HCT116 (cell line): ENCODE measurements at regions not wholly inside any gene's neighbourhood (a gene's known extent, or its start where the extent isn't known, plus 50 kb on each side); places are given as distances from the start of the nearest gene placed in this dataset.

Experiments used
- ATAC-seq: fragments of 200-7000 bp; cut with Tn5 transposase; 2 replicates; pipeline ENCODE4 v1.9.1; 2020; ENCODE audit warnings: mild to moderate bottlenecking, moderate library complexity
- BruUV-seq: library from RNA; stranded (reverse); fragments of 400-500 nt; replicated peaks from 2 replicates; lab custom pipeline; 2021; lab: Mats Ljungman, UMichigan
- CTCF ChIA-PET: fragments of 300-600 bp; sonication (Branson Sonifier 250); formaldehyde crosslinking; loops from one replicate; lab custom pipeline; 2021; ENCODE audit warnings: antibody characterized with exemption; lab: Charles Lee
- POLR2A ChIA-PET: fragments of 300-600, 350-600 bp; sonication (Branson Sonifier 250); formaldehyde crosslinking; loops from one replicate; lab custom pipeline; 2021; ENCODE audit warnings: antibody characterized with exemption; lab: Charles Lee
- RAD21 ChIA-PET, 2 experiments: fragments of 300-600 bp; sonication (Branson Sonifier 250); formaldehyde crosslinking; loops; one replicate each; lab custom pipeline; 2023; ENCODE audit warnings: low total read pairs in 2 of 2; ENCODE audit not compliant: uncharacterized antibody in 2 of 2, unreplicated experiment in 2 of 2, low non-redundant PET in 1 of 2; lab: Charles Lee
- DNase-seq: peaks from one replicate; pipeline ENCODE4 v3.0.0-alpha.2; 2010; ENCODE audit warnings: low read depth, low spot score
- H2AFZ ChIP-seq: fragments of 200-600 bp; shearing (Covaris generic), sonication (generic); 2 replicates; pipeline ENCODE4 v1.6.1; 2017; ENCODE audit warnings: low read depth, mixed run types, mixed read lengths, antibody characterized with exemption, low read length; ENCODE audit not compliant: poor library complexity, severe bottlenecking
- H3K27ac ChIP-seq: 2 replicates; pipeline ENCODE4 v1.5.1; 2012; ENCODE audit warnings: low read depth, low read length
- H3K27me3 ChIP-seq: fragments of 200-600 bp; sonication (generic); 2 replicates; pipeline ENCODE4 v1.6.1; 2016; ENCODE audit warnings: mixed run types, low read length, mixed read lengths; ENCODE audit not compliant: insufficient read depth
- H3K36me3 ChIP-seq, 2 experiments: fragments of 200-500 bp in 1 of 2; fragments of 200-600 bp in 1 of 2; sonication (Bioruptor generic) in 1 of 2; sonication (generic) in 1 of 2; 2 replicates each; pipeline versions ENCODE4 v1.5.1 to v1.6.1; 2014 to 2016; ENCODE audit warnings: low read length in 2 of 2, inconsistent platforms in 1 of 2, mixed read lengths in 1 of 2, mixed run types in 1 of 2; ENCODE audit not compliant: insufficient read depth in 2 of 2, control insufficient read depth in 1 of 2
- H3K4me1 ChIP-seq, 2 experiments: fragments of 200-600 bp in 1 of 2; sonication (generic) in 1 of 2; 2 replicates each; pipeline versions ENCODE4 v1.5.1 to v1.6.1; 2012 to 2017; ENCODE audit warnings: low read length in 2 of 2, inconsistent platforms in 1 of 2, mild to moderate bottlenecking in 1 of 2, mixed read lengths in 1 of 2, mixed run types in 1 of 2, moderate library complexity in 1 of 2; ENCODE audit not compliant: insufficient read depth in 2 of 2, control insufficient read depth in 1 of 2
- H3K4me2 ChIP-seq: fragments of 200-600 bp; sonication (generic); 2 replicates; pipeline ENCODE4 v1.6.1; 2017; ENCODE audit warnings: mixed run types, low read length, mixed read lengths
- H3K4me3 ChIP-seq, 2 experiments: fragments of 200-600 bp in 1 of 2; sonication (generic) in 1 of 2; replicated peaks in 1 of 2; 2 replicates each; pipeline ENCODE4 v1.5.1; 2011 to 2016; ENCODE audit warnings: low read length in 2 of 2, control low read depth in 1 of 2, low read depth in 1 of 2, mild to moderate bottlenecking in 1 of 2, mixed read lengths in 1 of 2, mixed run types in 1 of 2
- H3K79me2 ChIP-seq: fragments of 200-600 bp; sonication (generic); 2 replicates; pipeline ENCODE4 v1.6.1; 2017; ENCODE audit warnings: mild to moderate bottlenecking, mixed run types, low read length, moderate library complexity, mixed read lengths; ENCODE audit not compliant: insufficient read depth
- H3K9ac ChIP-seq: fragments of 200-600 bp; sonication (generic); 2 replicates; pipeline ENCODE4 v1.6.1; 2016; ENCODE audit warnings: low read length, mixed read lengths
- H3K9me2 ChIP-seq: fragments of 200-600 bp; sonication (generic), shearing (Covaris generic); 2 replicates; pipeline ENCODE4 v1.6.1; 2017; ENCODE audit warnings: mixed run types, mild to moderate bottlenecking, moderate library complexity; ENCODE audit not compliant: insufficient read depth
- H3K9me3 ChIP-seq, 2 experiments: fragments of 200-500 bp in 1 of 2; fragments of 200-600 bp in 1 of 2; sonication (Bioruptor generic) in 1 of 2; sonication (generic) in 1 of 2; 2 replicates each; pipeline ENCODE4 v1.6.1; 2014 to 2017; ENCODE audit warnings: low read length in 2 of 2, mixed read lengths in 2 of 2, inconsistent platforms in 1 of 2, low read depth in 1 of 2, mild to moderate bottlenecking in 1 of 2, mixed run types in 1 of 2, moderate library complexity in 1 of 2; ENCODE audit not compliant: control insufficient read depth in 1 of 2, insufficient read depth in 1 of 2
- H4K20me1 ChIP-seq: fragments of 200-600 bp; sonication (generic), shearing (Covaris generic); 2 replicates; pipeline ENCODE4 v1.6.1; 2017; ENCODE audit warnings: mixed run types, mild to moderate bottlenecking, moderate library complexity; ENCODE audit not compliant: insufficient read depth
- EGR1 ChIP-seq: IDR thresholded peaks from 2 replicates; pipeline ENCODE4 v1.6.1; 2012; ENCODE audit warnings: low read depth
- ELF1 ChIP-seq: IDR thresholded peaks from 2 replicates; pipeline ENCODE4 v1.6.1; 2012; ENCODE audit warnings: low read depth, borderline replicate concordance
- EZH2 ChIP-seq: fragments of 200-600 bp; sonication (generic); IDR thresholded peaks from 2 replicates; pipeline ENCODE4 v1.6.1; 2017; ENCODE audit warnings: antibody characterized with exemption, mixed run types
- EZH2phosphoT487 ChIP-seq: fragments of 200-600 bp; IDR thresholded peaks from 2 replicates; pipeline ENCODE4 v1.6.1; 2018; ENCODE audit warnings: antibody characterized with exemption, borderline replicate concordance
- FOSL1 ChIP-seq: IDR thresholded peaks from 2 replicates; pipeline ENCODE4 v1.6.1; 2012; ENCODE audit warnings: low read depth
- JUND ChIP-seq: IDR thresholded peaks from 2 replicates; pipeline ENCODE4 v1.6.1; 2012
- POLR2AphosphoS5 ChIP-seq: IDR thresholded peaks from 2 replicates; pipeline ENCODE4 v1.6.1; 2011; ENCODE audit warnings: mild to moderate bottlenecking, low read depth, low read length, moderate library complexity
- RAD21 ChIP-seq: IDR thresholded peaks from 2 replicates; pipeline ENCODE4 v1.6.1; 2012; ENCODE audit warnings: low read depth, mild to moderate bottlenecking
- SP1 ChIP-seq: IDR thresholded peaks from 2 replicates; pipeline ENCODE4 v1.6.1; 2012; ENCODE audit warnings: low read depth
- TCF7L2 ChIP-seq: IDR thresholded peaks from 2 replicates; pipeline ENCODE4 v1.7.0; 2011; ENCODE audit warnings: borderline replicate concordance, inconsistent platforms; ENCODE audit not compliant: insufficient read depth, insufficient read length; ENCODE audit errors: extremely low read depth
- YY1 ChIP-seq: IDR thresholded peaks from 2 replicates; pipeline ENCODE4 v1.6.1; 2011; ENCODE audit warnings: low read length, low read depth, moderate library complexity, mild to moderate bottlenecking; ENCODE audit not compliant: insufficient replicate concordance; ENCODE audit errors: extremely low read depth
- ZFX ChIP-seq: fragments of 450-650 bp; IDR thresholded peaks from 2 replicates; pipeline ENCODE4 v1.6.1; 2017
- ZNF274 ChIP-seq: fragments of 200-500 bp; sonication (Bioruptor generic); IDR thresholded peaks from 2 replicates; pipeline ENCODE4 v1.6.1; 2014; ENCODE audit warnings: mild to moderate bottlenecking, low read depth, low read length, inconsistent platforms
- intact Hi-C: fragments of 100-400 bp; cut with micrococcal nuclease; formaldehyde crosslinking; loops from 2 replicates; pipeline ENCODE4 v1.10.0; 2022
- TF ChIP-seq, protein P1 (sequence below): IDR thresholded peaks from 2 replicates; pipeline ENCODE4 v1.6.1; 2011; ENCODE audit warnings: mild to moderate bottlenecking, low read length, moderate library complexity; ENCODE audit not compliant: insufficient replicate concordance; ENCODE audit errors: extremely low read depth
- TF ChIP-seq, protein P2 (sequence below): IDR thresholded peaks from 2 replicates; pipeline ENCODE4 v1.6.1; 2012; ENCODE audit warnings: low read depth
- TF ChIP-seq, protein P3 (sequence below): IDR thresholded peaks from 2 replicates; pipeline ENCODE4 v1.6.1; 2012
- TF ChIP-seq, protein P4 (sequence below): IDR thresholded peaks from 2 replicates; pipeline ENCODE4 v1.6.1; 2012

DNA sequence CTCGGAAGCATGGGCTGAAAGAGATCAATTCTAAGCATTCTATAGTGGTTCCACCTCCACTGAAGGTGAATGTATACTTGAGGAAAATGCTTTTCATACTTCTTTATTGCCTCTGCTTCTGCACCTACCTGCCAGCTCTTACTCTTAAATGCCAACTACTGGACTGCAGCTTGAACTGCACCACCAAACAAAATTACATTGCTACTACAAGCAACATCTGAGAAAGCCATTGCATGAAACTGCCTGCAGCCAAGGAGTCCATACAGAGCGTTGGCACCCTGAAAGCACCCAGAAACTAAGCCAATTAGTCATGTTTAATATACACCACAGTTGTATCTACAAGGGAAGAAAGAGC is 440.9 kb downstream of the BTBD3 start:
- DNase-seq, result no peak
- H3K4me3 ChIP-seq, result no peak overlapping the region
- RAD21 ChIA-PET, result no interaction called here
- TF ChIP-seq EZH2phosphoT487, result no peak
- no peak for TF ChIP-seq ZNF274
- TF ChIP-seq, protein P1, sequence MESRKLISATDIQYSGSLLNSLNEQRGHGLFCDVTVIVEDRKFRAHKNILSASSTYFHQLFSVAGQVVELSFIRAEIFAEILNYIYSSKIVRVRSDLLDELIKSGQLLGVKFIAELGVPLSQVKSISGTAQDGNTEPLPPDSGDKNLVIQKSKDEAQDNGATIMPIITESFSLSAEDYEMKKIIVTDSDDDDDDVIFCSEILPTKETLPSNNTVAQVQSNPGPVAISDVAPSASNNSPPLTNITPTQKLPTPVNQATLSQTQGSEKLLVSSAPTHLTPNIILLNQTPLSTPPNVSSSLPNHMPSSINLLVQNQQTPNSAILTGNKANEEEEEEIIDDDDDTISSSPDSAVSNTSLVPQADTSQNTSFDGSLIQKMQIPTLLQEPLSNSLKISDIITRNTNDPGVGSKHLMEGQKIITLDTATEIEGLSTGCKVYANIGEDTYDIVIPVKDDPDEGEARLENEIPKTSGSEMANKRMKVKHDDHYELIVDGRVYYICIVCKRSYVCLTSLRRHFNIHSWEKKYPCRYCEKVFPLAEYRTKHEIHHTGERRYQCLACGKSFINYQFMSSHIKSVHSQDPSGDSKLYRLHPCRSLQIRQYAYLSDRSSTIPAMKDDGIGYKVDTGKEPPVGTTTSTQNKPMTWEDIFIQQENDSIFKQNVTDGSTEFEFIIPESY, result no peak
- no peak for TF ChIP-seq SP1
- TF ChIP-seq YY1, result no peak
- no peak for TF ChIP-seq TCF7L2
- TF ChIP-seq RAD21, result no peak
- TF ChIP-seq, protein P2, sequence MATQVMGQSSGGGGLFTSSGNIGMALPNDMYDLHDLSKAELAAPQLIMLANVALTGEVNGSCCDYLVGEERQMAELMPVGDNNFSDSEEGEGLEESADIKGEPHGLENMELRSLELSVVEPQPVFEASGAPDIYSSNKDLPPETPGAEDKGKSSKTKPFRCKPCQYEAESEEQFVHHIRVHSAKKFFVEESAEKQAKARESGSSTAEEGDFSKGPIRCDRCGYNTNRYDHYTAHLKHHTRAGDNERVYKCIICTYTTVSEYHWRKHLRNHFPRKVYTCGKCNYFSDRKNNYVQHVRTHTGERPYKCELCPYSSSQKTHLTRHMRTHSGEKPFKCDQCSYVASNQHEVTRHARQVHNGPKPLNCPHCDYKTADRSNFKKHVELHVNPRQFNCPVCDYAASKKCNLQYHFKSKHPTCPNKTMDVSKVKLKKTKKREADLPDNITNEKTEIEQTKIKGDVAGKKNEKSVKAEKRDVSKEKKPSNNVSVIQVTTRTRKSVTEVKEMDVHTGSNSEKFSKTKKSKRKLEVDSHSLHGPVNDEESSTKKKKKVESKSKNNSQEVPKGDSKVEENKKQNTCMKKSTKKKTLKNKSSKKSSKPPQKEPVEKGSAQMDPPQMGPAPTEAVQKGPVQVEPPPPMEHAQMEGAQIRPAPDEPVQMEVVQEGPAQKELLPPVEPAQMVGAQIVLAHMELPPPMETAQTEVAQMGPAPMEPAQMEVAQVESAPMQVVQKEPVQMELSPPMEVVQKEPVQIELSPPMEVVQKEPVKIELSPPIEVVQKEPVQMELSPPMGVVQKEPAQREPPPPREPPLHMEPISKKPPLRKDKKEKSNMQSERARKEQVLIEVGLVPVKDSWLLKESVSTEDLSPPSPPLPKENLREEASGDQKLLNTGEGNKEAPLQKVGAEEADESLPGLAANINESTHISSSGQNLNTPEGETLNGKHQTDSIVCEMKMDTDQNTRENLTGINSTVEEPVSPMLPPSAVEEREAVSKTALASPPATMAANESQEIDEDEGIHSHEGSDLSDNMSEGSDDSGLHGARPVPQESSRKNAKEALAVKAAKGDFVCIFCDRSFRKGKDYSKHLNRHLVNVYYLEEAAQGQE, result no peak
- TF ChIP-seq, protein P3, sequence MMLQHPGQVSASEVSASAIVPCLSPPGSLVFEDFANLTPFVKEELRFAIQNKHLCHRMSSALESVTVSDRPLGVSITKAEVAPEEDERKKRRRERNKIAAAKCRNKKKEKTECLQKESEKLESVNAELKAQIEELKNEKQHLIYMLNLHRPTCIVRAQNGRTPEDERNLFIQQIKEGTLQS, result no peak
- no peak for TF ChIP-seq ZFX
- TF ChIP-seq JUND, result no peak
- TF ChIP-seq, protein P4, sequence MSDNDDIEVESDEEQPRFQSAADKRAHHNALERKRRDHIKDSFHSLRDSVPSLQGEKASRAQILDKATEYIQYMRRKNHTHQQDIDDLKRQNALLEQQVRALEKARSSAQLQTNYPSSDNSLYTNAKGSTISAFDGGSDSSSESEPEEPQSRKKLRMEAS, result no peak
- TF ChIP-seq FOSL1, result no peak
- TF ChIP-seq POLR2AphosphoS5, result no peak
- no peak for TF ChIP-seq EGR1
- TF ChIP-seq EZH2, result no peak
- no peak for TF ChIP-seq ELF1
- TF ChIP-seq, all 23 proteins: peak for 0
- H3K4me1 ChIP-seq, result no peaks in the 10 kb centered on the region
- no peak overlapping the region for H3K4me2 ChIP-seq
- no peak overlapping the region for H3K27ac ChIP-seq
- H3K36me3 ChIP-seq, result no peaks in the 10 kb centered on the region
- H2AFZ ChIP-seq, result no peak overlapping the region
- BruUV-seq, result no TSS peak
- H3K9me3 ChIP-seq, result peaks cover 10 to 23% of the 10 kb centered on the region in 2 experiments; a peak in 2 of 4 replicates
- no peaks in the 10 kb centered on the region for H4K20me1 ChIP-seq
- H3K79me2 ChIP-seq, result no peaks in the 10 kb centered on the region
- H3K9ac ChIP-seq, result no peak overlapping the region
- POLR2A ChIA-PET, result no interaction called here
- no peaks in the 10 kb centered on the region for H3K27me3 ChIP-seq
- no peaks in the 10 kb centered on the region for H3K9me2 ChIP-seq
- CTCF ChIA-PET, result no interaction called here
- intact Hi-C loops, result no loop called here
- no peak for ATAC-seq
